Nephron (organoid): ENCODE measurements at regions not wholly inside any gene's neighbourhood (a gene's known extent, or its start where the extent isn't known, plus 50 kb on each side); places are given as distances from the start of the nearest gene placed in this dataset.

Experiments used
- H3K27ac Mint-ChIP-seq, 3 experiments: 2 replicates each; pipeline ENCODE4 v1.8.0; 2020; ENCODE audit warnings: mixed read lengths in 3 of 3, mild to moderate bottlenecking in 2 of 3, moderate library complexity in 1 of 3
- H3K27me3 Mint-ChIP-seq: 2 replicates; pipeline ENCODE4 v1.8.0; 2021; ENCODE audit warnings: low read depth, mild to moderate bottlenecking, moderate library complexity, mixed read lengths
- H3K36me3 Mint-ChIP-seq: 2 replicates; pipeline ENCODE4 v1.8.0; 2020; ENCODE audit warnings: low read depth, mixed read lengths
- H3K4me1 Mint-ChIP-seq: 2 replicates; pipeline ENCODE4 v1.8.0; 2020; ENCODE audit warnings: mixed read lengths
- H3K4me3 Mint-ChIP-seq, 3 experiments: 2 replicates each; pipeline ENCODE4 v1.8.0; 2020; ENCODE audit warnings: mild to moderate bottlenecking in 3 of 3, mixed read lengths in 3 of 3, moderate library complexity in 2 of 3
- H3K9me3 Mint-ChIP-seq: 2 replicates; pipeline ENCODE4 v1.8.0; 2020; ENCODE audit warnings: mixed read lengths
- TF ChIP-seq, protein P1 (sequence below), 3 experiments: fragments of 200-600 bp; sonication (generic); IDR thresholded peaks; one replicate each; pipeline ENCODE4 v1.5.0; 2021; ENCODE audit warnings: antibody characterized with exemption in 3 of 3; ENCODE audit not compliant: unreplicated experiment in 3 of 3

DNA sequence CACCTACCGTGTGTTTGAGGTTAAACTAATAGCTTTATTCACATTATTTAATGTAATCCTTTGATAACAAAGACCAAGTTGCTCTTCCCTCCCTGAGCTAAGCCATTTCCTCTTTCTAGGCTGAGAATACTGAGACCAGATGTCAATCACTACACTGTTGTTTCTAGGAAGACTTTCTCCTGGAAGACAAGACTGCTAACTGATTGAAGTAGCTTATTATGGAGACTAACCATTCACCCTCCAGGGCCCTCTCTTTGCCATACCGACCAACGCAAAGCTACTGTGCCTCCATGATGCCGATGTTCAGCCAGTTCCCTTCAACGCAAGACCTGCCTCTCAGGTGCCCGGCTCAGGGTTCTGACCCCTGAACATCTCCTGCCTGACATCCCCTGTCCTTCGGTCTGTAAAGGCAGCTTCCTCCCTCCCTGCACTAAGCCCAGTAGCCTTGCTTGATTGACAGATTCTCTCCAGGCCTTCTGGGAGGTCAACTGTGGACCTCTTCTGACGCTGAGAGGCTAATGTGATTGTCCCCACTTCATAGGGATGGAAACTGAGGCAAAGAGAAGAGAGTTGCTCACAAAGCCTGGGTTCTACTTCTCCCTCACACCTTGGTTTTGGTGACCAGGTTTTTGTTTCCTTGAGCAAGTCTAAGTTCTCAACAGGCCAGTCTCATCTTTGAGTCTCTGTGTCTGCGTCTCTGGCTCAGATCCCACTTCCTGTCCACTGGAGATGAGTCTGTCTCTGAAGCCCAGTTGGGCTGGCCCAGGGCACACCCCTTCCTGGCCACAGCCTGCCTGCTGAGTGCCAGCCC, 259.7 kb upstream of the IRX2 start:
- Mint-ChIP-seq H3K27me3 (peaks cover 9% of the 10 kb centered on the region), H3K9me3 (no peaks in the 10 kb centered on the region), H3K27ac (no peak overlapping the region), H3K36me3 (no peaks in the 10 kb centered on the region), H3K4me3 (no peak overlapping the region), H3K4me1 (no peaks in the 10 kb centered on the region)
- TF ChIP-seq, protein P1, sequence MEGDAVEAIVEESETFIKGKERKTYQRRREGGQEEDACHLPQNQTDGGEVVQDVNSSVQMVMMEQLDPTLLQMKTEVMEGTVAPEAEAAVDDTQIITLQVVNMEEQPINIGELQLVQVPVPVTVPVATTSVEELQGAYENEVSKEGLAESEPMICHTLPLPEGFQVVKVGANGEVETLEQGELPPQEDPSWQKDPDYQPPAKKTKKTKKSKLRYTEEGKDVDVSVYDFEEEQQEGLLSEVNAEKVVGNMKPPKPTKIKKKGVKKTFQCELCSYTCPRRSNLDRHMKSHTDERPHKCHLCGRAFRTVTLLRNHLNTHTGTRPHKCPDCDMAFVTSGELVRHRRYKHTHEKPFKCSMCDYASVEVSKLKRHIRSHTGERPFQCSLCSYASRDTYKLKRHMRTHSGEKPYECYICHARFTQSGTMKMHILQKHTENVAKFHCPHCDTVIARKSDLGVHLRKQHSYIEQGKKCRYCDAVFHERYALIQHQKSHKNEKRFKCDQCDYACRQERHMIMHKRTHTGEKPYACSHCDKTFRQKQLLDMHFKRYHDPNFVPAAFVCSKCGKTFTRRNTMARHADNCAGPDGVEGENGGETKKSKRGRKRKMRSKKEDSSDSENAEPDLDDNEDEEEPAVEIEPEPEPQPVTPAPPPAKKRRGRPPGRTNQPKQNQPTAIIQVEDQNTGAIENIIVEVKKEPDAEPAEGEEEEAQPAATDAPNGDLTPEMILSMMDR (IDR thresholded peaks at IDR 0.05; ENCODE audit: unreplicated experiment in 3 of 3) = no peak

DNA sequence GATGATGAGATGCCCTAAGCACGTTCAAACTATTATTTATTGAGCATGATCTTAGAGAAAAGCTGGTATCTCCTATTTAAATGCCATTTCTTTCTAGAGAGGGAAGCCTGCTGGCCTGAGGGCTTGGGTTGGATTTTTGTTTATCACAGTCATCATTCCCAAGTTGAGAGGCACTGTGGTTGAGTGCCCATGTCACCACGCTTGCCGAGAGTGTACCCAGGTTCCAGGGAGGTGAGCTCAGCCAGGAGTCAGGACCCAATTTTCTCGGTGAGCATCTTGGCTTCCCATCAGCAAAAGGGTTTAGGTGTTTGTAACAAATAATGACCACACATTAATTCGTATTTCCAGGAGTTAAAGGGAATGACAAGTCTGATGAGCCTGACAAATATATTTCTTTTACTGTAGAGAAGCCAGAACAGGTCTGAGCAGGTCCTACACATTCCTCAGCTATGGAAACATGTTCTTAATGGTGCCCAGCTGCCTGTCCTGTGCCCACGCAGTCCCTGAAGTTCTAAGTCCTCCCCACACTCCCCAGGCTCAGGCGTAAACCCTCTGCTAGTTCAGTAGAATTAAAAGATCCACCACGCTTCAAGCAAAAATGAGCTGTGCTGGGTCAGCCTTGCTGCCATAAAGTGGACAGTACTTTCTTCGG, 258.9 kb upstream of the IRX2 start:
- Mint-ChIP-seq H3K4me1 (no peaks in the 10 kb centered on the region), H3K27ac (no peak overlapping the region), H3K36me3 (no peaks in the 10 kb centered on the region), H3K4me3 (no peak overlapping the region), H3K9me3 (no peaks in the 10 kb centered on the region), H3K27me3 (peaks cover 11% of the 10 kb centered on the region)
- TF ChIP-seq, protein P1 (IDR thresholded peaks at IDR 0.05; ENCODE audit: unreplicated experiment in 3 of 3) = no peak

DNA sequence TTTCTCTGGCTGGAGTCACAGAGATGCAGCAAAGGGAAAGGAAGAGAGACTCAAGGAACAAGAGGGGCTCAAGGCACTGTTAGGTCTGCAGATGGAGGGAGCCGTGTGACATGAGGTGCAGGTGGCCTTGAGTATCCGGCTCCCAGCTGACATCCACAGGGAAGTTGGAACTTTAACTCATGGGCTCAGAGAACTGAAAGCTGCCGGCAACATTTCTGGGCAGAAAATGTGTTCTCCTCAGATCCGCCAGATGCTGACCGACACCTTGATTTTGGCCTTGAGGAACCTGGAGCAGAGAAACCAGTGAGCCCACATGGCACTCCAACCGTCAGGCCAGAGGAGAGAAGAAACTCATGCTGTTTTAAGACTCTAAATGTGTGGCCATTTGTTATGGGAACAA, 258.1 kb upstream of the IRX2 start:
- no peaks in the 10 kb centered on the region for H3K9me3 Mint-ChIP-seq
- H3K4me3 Mint-ChIP-seq = no peak overlapping the region
- peaks cover 16% of the 10 kb centered on the region for H3K27me3 Mint-ChIP-seq
- no peaks in the 10 kb centered on the region for H3K4me1 Mint-ChIP-seq
- TF ChIP-seq, protein P1 (IDR thresholded peaks at IDR 0.05; ENCODE audit: unreplicated experiment in 3 of 3) = no peak
- H3K36me3 Mint-ChIP-seq = no peaks in the 10 kb centered on the region
- no peak overlapping the region for H3K27ac Mint-ChIP-seq

DNA sequence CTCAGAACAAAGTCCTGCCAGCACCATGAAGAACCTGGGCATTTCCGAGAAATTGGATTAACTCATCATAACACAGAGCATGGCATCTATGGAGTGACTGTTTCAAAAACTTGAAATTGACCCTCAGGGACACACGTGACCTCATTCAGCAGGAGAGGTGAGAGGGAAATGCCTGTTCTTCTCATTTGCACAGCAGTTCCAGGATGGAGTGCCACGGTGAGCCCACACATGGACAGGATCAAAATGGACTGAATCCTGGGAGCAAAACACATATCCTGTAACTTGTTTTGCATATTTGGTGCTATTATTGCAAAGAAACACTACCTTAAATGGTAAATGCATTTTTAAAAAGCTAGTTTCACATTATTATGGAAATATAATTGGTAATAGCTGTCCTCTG, 256.1 kb upstream of the IRX2 start:
- H3K4me1 Mint-ChIP-seq = no peaks in the 10 kb centered on the region
- no peak overlapping the region for H3K4me3 Mint-ChIP-seq
- peaks cover 22% of the 10 kb centered on the region for H3K27me3 Mint-ChIP-seq
- H3K9me3 Mint-ChIP-seq = no peaks in the 10 kb centered on the region
- no peaks in the 10 kb centered on the region for H3K36me3 Mint-ChIP-seq
- TF ChIP-seq, protein P1 (IDR thresholded peaks at IDR 0.05; ENCODE audit: unreplicated experiment in 3 of 3) = no peak
- H3K27ac Mint-ChIP-seq = no peak overlapping the region

DNA sequence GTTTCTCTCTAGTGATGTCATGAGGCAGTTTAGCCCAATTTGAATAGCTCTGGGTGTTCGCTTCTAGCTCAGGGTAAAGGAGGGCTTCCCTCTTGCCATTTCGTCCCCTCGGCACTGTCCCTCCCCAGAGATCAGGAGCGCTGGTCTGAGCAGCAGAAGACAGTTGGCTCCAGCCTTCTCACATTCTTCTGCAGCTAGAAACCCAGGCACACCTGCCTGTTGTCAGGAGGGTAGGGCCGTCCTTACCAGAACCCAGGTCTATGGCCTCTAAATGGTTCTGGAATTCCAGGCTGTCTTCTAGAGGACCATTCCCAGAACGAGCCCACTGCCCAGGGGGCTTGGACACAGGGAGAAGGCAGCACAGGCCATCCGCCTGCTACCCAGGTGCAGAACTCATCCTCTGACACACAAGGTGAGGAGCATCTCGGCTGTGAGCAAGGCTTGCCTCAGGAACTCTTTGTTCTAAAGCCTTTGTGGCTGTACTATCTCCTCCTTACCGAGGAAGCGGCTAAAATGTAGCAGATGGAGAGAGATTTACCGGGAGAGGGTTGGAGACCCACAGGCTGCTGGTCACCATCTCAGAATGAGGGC, 255.6 kb upstream of the IRX2 start:
- no peaks in the 10 kb centered on the region for H3K9me3 Mint-ChIP-seq
- no peaks in the 10 kb centered on the region for H3K36me3 Mint-ChIP-seq
- no peaks in the 10 kb centered on the region for H3K4me1 Mint-ChIP-seq
- H3K27ac Mint-ChIP-seq = no peak overlapping the region
- H3K4me3 Mint-ChIP-seq = no peak overlapping the region
- TF ChIP-seq, protein P1 (IDR thresholded peaks at IDR 0.05; ENCODE audit: unreplicated experiment in 3 of 3) = no peak
- H3K27me3 Mint-ChIP-seq = peaks cover 25% of the 10 kb centered on the region
